Right ventricle myocardium superior (tissue), 1 donor: ENCODE measurements at regions not wholly inside any gene's neighbourhood (a gene's known extent, or its start where the extent isn't known, plus 50 kb on each side); places are given as distances from the start of the nearest gene placed in this dataset.

Source experiments
- ATAC-seq: fragments of 200-7000 bp; cut with Tn5 transposase; one replicate; pipeline ENCODE4 v1.9.1; 2020; ENCODE audit warnings: mild to moderate bottlenecking; ENCODE audit not compliant: poor library complexity
- DNase-seq: peaks from one replicate; pipeline ENCODE4 v3.0.0-alpha.2; 2020
- intact Hi-C: fragments of 100-400 bp; cut with DNase I; formaldehyde crosslinking; loops from one replicate; pipeline ENCODE4 v1.11.2; 2022
- donor health status: DM: no; HTN: yes; CAD: no; lungs with severe emphysema.

GRCh38 chr9:97747201-97747965, 50.2 kb upstream of the XPA start:
- intact Hi-C loops: no loop called here
- no peak for ATAC-seq
- DNase-seq: no peak

- intact Hi-C loops: no loop called here
- DNase-seq (no peak), ATAC-seq (no peak)
Observed at GRCh38 chr9:97748525-97748924, 51.4 kb upstream of the XPA start.

- ATAC-seq: no peak
- intact Hi-C loops: no loop called here
- DNase-seq: no peak
Observed at GRCh38 chr9:97749928-97750327, 52.8 kb upstream of the XPA start.

GRCh38 chr9:97751531-97751930, 54.4 kb upstream of the XPA start:
- DNase-seq (no peak), ATAC-seq (no peak)
- intact Hi-C loops: no loop called here

- intact Hi-C loops: no loop called here
- DNase-seq (no peak), ATAC-seq (no peak)
Observed at GRCh38 chr9:97752274-97752673, 55.1 kb upstream of the XPA start.

GRCh38 chr9:97753364-97753763, 56.2 kb upstream of the XPA start:
- intact Hi-C loops: no loop called here
- ATAC-seq (no peak), DNase-seq (no peak)

GRCh38 chr9:97753975-97754374, 56.8 kb upstream of the XPA start:
- intact Hi-C loops: no loop called here
- no peak for DNase-seq
- no peak for ATAC-seq

GRCh38 chr9:97755618-97756267, 58.6 kb upstream of the XPA start:
- no peak for ATAC-seq
- DNase-seq: no peak
- intact Hi-C loops: no loop called here

- DNase-seq: no peak
- no peak for ATAC-seq
- intact Hi-C loops: no loop called here
Observed at GRCh38 chr9:97756991-97757390, 59.9 kb upstream of the XPA start.

GRCh38 chr9:97758334-97758916, 61.3 kb upstream of the XPA start:
- DNase-seq (no peak), ATAC-seq (no peak)
- intact Hi-C loops: no loop called here

- intact Hi-C loops: no loop called here
- ATAC-seq (peak; percentile 57), DNase-seq (peak; percentile 53)
Observed at GRCh38 chr9:97759581-97760288, 62.6 kb upstream of the XPA start.

- intact Hi-C loops: no loop called here
- no peak for ATAC-seq
Observed at GRCh38 chr9:97761056-97761598, 64.0 kb upstream of the XPA start.

GRCh38 chr9:97761879-97762278, 64.7 kb upstream of the XPA start:
- intact Hi-C loops: no loop called here
- DNase-seq (no peak), ATAC-seq (no peak)

More at GRCh38 chr9:97761056-97761598, 64.0 kb upstream of the XPA start:
- no peak for DNase-seq

GRCh38 chr9:97763874-97764273, 66.7 kb upstream of the XPA start:
- ATAC-seq (no peak), DNase-seq (no peak)
- intact Hi-C loops: no loop called here

GRCh38 chr9:97766092-97766491, 69.0 kb upstream of the XPA start:
- intact Hi-C loops: no loop called here
- DNase-seq (no peak), ATAC-seq (no peak)

- intact Hi-C loops: no loop called here
Observed at GRCh38 chr9:97766610-97767009, 69.5 kb upstream of the XPA start.

GRCh38 chr9:97767891-97768290, 70.8 kb upstream of the XPA start:
- DNase-seq (no peak), ATAC-seq (no peak)
- intact Hi-C loops: no loop called here

More at GRCh38 chr9:97766610-97767009, 69.5 kb upstream of the XPA start:
- DNase-seq (no peak), ATAC-seq (no peak)

- no peak for ATAC-seq
- DNase-seq: no peak
- intact Hi-C loops: no loop called here
Observed at GRCh38 chr9:97768746-97769145, 71.6 kb upstream of the XPA start.

GRCh38 chr9:97769208-97769607, 72.1 kb upstream of the XPA start:
- DNase-seq (no peak), ATAC-seq (no peak)
- intact Hi-C loops: no loop called here
